ENCODE measurements at regions not wholly inside any gene's neighbourhood (a gene's known extent, or its start where the extent isn't known, plus 50 kb on each side); places are given as distances from the start of the nearest gene placed in this dataset.
"Not testable (repeated sequence)": the region's sequence is repeated elsewhere in the genome, so short reads cannot be mapped to it uniquely, and the experiment has no call there.

- Histone ChIP-seq H2AFZ (ENCODE audit: low read length) (peak overlapping the region; percentile 60), H3K9ac (ENCODE audit: insufficient read depth, low read length) (no peak overlapping the region), H4K20me1 (ENCODE audit: control insufficient read depth, extremely low read depth, insufficient read depth, low read length) (no peaks in the 10 kb centered on the region), H3K9me3 (ENCODE audit: control insufficient read depth, insufficient read depth, low read depth, low read length) (no peaks in the 10 kb centered on the region), H3K27me3 (ENCODE audit: control insufficient read depth, insufficient read depth, low read length) (no peaks in the 10 kb centered on the region), H3K36me3 (ENCODE audit: control insufficient read depth, insufficient read depth, low read length) (no peaks in the 10 kb centered on the region), H3K27ac (ENCODE audit: insufficient read depth, low read length) (peak overlapping the region; percentile 29), H3K79me2 (ENCODE audit: control insufficient read depth, insufficient read depth, low read length) (no peaks in the 10 kb centered on the region), H3K4me3 (replicated peaks in 1 of 4; ENCODE audit: control extremely low read depth in 1 of 4, insufficient read depth in 1 of 4, low read depth in 3 of 4, low read length in 4 of 4) (peak overlapping the region in 3 of 4 experiments; percentile 10 to 34 (median 14)), H3K4me1 (ENCODE audit: control insufficient read depth, extremely low read depth, insufficient read depth, low read length) (no peaks in the 10 kb centered on the region), H3K4me2 (ENCODE audit: extremely low read depth, insufficient read depth, low read length) (peak overlapping the region; percentile 48)
- DNase-seq (ENCODE audit: low read depth in 2 of 2) = peak in 1 of 2 donors; percentile 22
- TF ChIP-seq EZH2 (IDR thresholded peaks at IDR 0.05; ENCODE audit: low read length, missing control alignments) (no peak), CTCF (conservative IDR thresholded peaks at IDR 0.05 in 1 of 2, IDR thresholded peaks at IDR 0.05 in 1 of 2; ENCODE audit: low read depth in 1 of 2, low read length in 2 of 2) (no peak)
Observed at GRCh38 chr6:127397729-127398630, 54.6 kb upstream of the ECHDC1 start.

- H3K4me3 ChIP-seq (replicated peaks in 1 of 4; ENCODE audit: control extremely low read depth in 1 of 4, insufficient read depth in 1 of 4, low read depth in 3 of 4, low read length in 4 of 4); H3K9me3 ChIP-seq (ENCODE audit: control insufficient read depth, insufficient read depth, low read depth, low read length); H3K9ac ChIP-seq (ENCODE audit: insufficient read depth, low read length); H3K36me3 ChIP-seq (ENCODE audit: control insufficient read depth, insufficient read depth, low read length); H3K27me3 ChIP-seq (ENCODE audit: control insufficient read depth, insufficient read depth, low read length); H3K4me1 ChIP-seq (ENCODE audit: control insufficient read depth, extremely low read depth, insufficient read depth, low read length); H3K4me2 ChIP-seq (ENCODE audit: extremely low read depth, insufficient read depth, low read length); H3K27ac ChIP-seq (ENCODE audit: insufficient read depth, low read length); H3K79me2 ChIP-seq (ENCODE audit: control insufficient read depth, insufficient read depth, low read length); H4K20me1 ChIP-seq (ENCODE audit: control insufficient read depth, extremely low read depth, insufficient read depth, low read length); DNase-seq (ENCODE audit: low read depth in 2 of 2); H2AFZ ChIP-seq (ENCODE audit: low read length): not testable (repeated sequence)
Observed at GRCh38 chr6:127397171-127397597, 53.8 kb upstream of the ECHDC1 start.

All from fibroblast of lung (primary cell).